ENCODE measurements at regions not wholly inside any gene's neighbourhood (a gene's known extent, or its start where the extent isn't known, plus 50 kb on each side); places are given as distances from the start of the nearest gene placed in this dataset.

DNA sequence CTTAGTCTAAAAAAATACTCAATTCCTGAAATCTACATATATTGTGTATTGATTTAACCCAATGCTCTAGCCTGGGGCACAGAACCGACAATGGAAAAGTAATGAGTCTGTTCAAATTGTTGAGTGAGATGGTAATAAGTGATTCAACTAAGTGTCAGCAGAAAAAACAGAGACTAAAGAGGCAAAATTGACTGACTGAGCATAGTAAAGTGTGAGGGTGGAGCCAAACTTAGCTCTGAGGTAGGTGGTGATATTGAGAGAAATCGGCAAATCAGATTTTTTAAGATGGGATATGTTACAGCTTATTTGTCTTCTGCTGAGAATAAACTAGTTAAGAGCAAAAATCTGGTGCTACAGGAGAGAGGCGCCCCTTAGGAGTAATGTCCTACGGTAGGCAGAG is 764.0 kb upstream of the LRRN3 start:
- no peak for DNase-seq

- DNase-seq, result no peak
These were observed 754.5 kb upstream of the LRRN3 start for GRCh38 chr7:110336423-110336822.

DNA sequence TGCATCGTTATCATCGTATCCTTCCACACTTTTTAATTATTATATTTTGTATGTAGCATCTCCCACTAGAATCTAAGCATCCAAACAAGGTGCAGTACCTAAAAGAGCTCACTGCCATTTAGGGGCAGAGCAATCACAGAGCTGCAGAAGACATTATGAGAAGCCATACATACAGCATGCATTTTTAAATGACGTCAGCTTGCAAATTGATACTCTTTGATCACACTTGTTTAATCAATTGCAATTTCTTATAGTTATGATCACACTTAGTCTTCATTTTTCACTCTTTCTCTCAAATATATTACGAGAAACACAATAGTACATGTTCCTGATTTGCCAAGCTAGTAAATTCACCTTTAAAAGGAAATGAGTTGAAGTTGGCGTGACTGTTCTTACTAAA is 753.3 kb upstream of the LRRN3 start:
- no peak for DNase-seq

GRCh38 chr7:110347081-110347480 is 743.8 kb upstream of the LRRN3 start:
- DNase-seq, result no peak

GRCh38 chr7:110356438-110356837 is 734.5 kb upstream of the LRRN3 start:
- DNase-seq, result no peak

DNA sequence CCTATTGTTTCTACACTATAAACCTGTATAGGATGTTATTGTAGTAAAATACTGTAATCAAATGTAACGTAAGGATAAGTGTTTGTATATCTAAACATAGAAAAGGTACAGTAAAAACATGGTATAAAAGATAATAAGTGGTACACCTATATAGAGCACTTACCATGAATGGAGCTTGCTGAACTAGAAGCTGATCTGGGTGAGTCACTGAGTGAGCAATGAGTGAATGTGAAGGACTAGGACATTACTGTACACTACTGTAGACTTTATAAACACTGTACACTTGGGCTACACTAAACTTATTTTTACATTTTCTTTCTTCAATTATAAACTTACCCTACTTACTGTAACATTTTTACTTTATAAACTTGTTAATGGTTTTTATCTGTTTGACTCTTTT is 732.9 kb upstream of the LRRN3 start:
- DNase-seq, result no peak

GRCh38 chr7:110371709-110372108 is 719.2 kb upstream of the LRRN3 start:
- DNase-seq, result no peak

- no peak for DNase-seq
These were observed 718.2 kb upstream of the LRRN3 start for GRCh38 chr7:110372685-110373084.

DNA sequence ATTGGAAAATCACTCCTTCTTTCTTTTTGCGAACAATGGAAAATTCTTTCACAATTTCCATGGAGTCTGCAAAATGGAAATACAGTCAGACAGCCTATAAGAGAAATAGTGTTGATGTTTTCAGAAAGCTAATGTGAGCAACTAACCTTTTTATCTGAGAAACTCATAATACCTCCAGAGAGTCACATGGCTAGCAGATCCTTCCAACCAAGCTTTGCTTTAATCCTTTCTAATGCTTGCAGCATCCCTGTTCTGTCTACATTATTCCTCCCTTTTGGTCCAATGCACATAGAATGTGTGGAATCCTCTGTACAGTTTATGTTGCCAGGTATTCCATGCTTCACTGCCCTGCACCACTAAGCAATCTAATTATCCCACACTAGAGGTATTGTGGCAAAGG is 717.5 kb upstream of the LRRN3 start:
- DNase-seq, result no peak

- DNase-seq, result no peak
These were observed 717.1 kb upstream of the LRRN3 start for GRCh38 chr7:110373859-110374258.

DNA sequence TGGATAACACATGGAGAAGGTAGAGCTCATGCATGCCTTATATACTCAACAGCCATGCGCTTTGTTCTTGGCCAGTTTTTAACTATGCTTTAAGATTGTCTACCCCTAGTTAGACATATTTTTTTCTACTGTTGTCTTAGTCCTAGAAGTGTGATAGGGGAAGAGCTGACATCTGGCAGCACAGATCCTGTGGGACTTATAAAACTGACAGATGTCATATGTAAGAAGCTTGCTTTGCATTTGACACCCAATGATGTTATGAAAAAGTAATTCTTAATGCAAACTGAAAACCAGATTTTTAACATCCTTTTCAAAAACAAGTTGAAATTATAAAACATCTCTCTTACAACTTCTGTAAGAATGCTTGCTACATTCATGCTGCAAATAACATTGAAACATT is 715.9 kb upstream of the LRRN3 start:
- no peak for DNase-seq

GRCh38 chr7:110382736-110383135 is 708.2 kb upstream of the LRRN3 start:
- no peak for DNase-seq

DNA sequence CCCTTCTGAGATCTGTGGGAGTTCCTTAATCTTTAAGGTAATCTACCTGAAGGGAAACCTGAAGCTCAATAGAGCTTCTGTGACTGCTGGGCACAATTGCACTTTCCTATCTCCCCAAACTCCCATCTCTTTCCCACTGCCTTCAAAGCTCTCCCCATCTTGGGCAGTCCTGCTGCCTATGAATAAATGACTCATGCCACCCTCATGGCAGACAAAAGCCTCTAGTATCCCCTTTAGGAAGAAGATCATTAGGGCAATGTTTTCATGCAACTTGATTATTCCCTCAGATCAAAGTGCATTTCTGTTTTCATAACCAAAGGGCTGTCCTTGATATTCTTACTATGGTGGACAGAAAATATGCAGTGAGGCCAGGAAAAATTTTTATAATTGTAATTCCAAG is 704.9 kb upstream of the LRRN3 start:
- no peak for DNase-seq

DNA sequence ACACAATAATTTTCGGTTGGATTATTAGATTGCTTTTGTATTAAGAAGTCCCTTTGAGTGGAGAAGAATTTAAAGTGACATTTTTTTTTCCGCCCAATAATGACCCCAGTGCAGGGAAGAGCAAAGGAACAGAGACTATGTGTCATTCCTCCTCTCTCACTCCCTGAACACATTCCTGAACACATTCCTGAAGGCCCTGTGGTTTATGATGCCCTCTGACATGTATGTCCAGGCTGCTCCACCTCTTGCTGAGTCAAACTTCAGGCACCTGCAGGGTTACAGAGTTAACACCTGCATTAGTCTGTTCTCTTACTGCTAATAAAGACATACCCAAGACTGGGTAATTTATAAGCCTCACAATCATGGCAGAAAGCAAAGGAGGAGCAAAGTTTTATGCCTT is 704.0 kb upstream of the LRRN3 start:
- no peak for DNase-seq

DNA sequence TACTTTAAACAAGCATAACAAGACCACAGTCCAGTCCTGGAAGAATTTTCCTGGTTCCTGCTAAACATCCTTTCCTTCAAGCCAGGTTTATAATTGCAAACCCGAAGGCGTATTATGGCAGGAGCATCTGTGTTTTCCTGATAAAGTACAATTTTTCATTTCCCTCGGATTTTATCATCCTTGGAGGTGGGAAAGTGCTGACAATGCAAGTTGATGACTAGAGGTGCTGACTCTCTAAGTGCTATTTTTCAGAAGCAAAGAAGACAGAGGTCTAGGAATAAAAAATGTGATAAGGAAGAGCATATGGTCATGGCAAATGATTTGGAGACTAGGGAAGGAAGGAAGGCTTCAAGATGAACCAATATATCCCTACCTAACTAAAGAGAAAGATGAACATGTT is 703.2 kb upstream of the LRRN3 start:
- DNase-seq, result no peak

DNA sequence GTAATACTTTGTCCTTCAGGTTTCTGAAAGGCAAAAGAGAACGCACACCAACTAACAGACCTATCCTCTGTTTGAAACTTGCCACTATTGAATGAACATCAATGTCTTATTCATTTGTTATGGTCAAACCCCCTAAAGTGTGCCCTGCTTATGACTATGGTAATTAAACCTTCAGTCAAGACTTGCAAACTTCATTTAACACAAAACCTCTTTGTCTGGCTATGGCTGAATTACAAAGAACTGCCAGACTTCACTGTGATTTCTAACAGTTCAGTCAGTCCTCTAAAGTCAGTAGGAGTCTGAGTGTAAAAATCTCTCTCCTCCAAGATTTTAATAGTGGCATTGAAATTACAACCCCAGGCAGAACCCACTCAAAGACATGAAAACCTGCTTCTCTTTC is 702.5 kb upstream of the LRRN3 start:
- no peak for DNase-seq

- no peak for DNase-seq
These were observed 694.9 kb upstream of the LRRN3 start for GRCh38 chr7:110396021-110396420.

DNA sequence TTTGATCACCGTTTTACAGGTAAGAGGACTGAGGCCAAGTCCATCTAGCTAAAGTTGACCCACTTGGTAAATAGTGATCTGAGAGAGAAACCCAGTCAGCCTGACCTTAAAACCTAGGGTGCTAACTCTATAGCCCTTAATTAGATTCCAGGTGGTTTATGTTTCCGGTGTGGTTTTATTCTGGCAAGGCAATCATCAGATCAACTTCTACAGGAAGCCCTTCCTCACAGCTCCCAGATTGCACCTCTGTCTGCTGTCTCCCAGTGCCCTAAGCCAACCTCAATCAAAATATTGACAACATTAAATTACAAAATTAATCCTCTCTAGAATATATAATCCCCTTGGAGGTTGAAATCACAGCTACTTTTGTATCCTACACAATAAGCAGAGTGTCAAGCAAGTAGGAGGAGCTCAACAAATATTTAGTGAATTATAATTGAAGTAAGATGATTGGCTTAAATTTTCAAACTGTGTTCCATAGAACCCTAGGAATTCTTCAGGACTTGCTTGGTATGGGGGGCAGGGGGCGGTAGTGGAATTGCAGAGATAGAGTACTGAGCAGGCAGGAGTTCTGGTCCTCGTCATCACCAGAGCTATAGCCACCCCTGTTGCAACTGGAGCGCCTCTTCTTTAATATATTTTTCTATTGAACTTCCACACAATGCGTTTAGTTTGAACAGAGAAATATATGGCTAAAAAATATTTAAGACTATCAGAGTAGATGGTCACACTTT is 692.8 kb upstream of the LRRN3 start:
- no peak for DNase-seq

DNA sequence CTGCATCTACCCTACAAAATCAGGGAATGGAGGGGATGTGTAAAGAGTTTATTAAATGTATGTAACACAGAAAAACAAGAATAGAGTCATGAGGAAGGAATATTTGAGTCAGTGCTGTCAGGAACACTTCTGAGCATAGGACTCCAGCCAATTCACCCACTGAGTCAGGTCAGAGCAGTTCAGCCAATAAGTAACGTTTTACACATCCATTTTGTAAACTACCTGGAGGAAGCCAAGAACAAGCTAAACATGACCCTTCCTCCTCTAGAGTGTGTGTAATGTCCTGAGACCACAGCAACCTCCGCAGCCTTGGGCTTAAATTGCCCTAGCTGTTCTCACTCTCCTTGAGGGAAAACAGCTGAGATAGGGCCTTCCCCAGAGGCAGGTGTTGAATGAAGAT is 691.5 kb upstream of the LRRN3 start:
- no peak for DNase-seq

- no peak for DNase-seq
These were observed 690.5 kb upstream of the LRRN3 start for GRCh38 chr7:110400411-110400810.

DNA sequence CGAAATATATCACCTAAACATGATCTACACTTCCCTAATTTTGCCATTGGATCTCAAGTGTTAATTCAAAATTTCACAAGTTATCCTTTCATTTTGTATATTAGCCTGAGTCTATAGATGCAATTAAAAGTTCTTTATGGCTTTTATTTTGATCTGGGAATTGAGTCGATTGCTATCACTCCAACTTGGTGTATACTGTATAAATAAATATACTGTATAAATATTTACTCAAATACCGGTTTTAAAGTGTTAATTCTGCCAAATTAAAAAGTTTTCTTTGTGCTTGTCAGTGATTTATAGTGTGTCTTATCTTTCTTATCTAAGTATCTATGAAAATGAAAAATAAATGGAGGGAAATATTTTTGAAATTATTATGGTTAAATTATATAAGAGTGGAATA is 683.7 kb upstream of the LRRN3 start:
- no peak for DNase-seq

DNA sequence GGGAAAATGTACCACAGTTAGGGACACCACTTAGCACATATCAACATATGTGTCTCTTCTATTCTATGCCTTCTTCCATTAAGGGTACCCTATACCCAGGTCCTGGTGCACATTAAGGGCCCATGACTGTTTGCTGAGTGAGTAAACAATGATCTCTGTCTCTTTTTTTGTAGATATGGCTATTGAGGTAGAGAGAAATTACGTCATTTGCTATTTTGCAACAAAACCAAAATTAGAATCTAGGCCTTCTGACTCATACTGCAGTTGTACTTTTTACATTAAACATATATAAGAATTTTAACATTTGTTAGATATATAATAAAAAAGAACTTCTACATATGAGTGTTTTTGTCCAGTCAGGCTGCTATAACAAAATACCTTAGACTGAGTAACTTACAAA is 683.2 kb upstream of the LRRN3 start:
- DNase-seq, result no peak

GRCh38 chr7:110412614-110413013 is 678.3 kb upstream of the LRRN3 start:
- DNase-seq, result no peak

DNA sequence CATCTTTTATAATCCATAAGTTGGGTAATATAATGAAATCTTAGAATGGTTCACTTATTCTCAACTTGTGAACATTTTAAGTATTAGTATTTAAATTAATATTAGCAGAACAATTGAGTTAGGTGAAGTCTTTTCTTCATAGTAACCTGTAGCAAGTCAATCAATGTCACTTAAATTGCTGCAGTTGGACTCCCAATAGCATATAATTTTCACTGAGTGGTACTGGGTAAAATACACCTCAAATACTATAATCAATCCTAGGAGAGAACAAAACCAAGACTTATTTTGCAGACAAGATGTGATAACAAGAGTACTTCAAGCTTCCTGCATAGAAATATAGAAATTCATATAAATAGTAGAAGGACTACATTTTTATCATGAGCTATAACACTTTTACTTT is 677.9 kb upstream of the LRRN3 start:
- no peak for DNase-seq

DNA sequence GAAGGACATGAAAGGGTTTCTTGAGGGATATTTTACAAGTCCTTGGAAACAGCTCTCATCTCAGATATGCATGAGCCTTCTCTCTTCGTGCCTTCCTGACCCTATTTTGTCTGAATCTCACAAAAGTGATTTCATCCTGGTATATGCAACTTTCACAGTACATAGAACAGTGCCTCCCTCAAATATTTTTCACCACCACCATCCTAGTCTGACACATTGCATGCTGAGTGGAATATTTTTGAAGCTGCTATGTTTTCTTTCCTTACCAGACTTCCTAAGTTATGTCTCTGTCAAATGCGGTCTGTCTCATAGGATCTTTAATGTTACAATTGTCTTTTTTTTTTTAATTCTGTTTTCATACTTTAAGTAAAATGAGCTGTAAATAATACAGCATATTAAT is 673.3 kb upstream of the LRRN3 start:
- DNase-seq, result no peak
